HL-60/S4 treated with phorbol 12-myristate 13-acetate at 8.2 ng/mL for 4 days and 3 days (cell line): ENCODE measurements at regions not wholly inside any gene's neighbourhood (a gene's known extent, or its start where the extent isn't known, plus 50 kb on each side); places are given as distances from the start of the nearest gene placed in this dataset.

Experiments used
- in situ Hi-C: fragments of 300-500 bp; cut with MboI; formaldehyde crosslinking; loops from 2 replicates; pipeline ENCODE4 v1.15.0; 2022; ENCODE audit warnings: low sequenced_read_pairs

DNA sequence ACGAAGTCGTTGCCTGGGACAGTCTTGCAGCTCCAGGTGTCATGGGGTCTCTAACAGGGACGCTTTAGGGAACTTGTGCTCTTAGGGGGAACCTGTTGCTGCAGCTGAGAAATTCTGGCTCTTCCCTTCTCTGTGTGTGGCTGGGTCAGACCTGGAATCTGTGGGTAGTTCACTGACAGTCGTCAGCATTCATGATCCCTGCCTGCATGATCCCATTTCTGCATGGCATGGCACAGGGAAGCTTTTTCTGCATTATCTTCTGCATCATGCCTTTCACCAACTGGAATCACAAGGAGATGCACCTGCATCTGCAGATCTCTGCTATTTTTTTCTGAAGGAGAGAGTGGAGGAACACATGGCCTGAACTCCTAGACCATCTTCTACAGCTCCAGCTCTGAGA is 85.6 kb downstream of the SOX9 start:
- in situ Hi-C loops, result no loop called here

DNA sequence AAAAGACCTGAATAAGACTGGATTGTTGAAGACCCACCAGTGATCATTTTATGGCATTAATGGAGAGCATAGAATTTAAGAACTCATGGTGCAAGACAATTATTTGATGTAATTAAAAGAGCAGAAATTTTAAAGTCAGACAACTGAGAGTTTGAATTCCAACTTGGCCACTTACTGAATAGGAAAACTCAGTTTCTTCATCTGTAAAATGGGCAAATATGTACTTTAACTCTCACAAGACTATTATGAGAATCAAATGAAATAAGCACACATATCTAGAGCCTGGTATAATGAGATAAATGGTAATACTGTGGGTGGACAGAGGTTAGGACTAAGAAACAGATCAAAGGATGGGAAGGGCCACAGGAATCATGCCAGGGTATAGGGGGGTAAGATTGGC is 88.0 kb downstream of the SOX9 start:
- in situ Hi-C loops, result no loop called here

GRCh38 chr17:72212041-72212440 is 91.2 kb downstream of the SOX9 start:
- in situ Hi-C loops, result no loop called here

- in situ Hi-C loops, result no loop called here
These were observed 94.7 kb downstream of the SOX9 start for GRCh38 chr17:72215490-72215889.

DNA sequence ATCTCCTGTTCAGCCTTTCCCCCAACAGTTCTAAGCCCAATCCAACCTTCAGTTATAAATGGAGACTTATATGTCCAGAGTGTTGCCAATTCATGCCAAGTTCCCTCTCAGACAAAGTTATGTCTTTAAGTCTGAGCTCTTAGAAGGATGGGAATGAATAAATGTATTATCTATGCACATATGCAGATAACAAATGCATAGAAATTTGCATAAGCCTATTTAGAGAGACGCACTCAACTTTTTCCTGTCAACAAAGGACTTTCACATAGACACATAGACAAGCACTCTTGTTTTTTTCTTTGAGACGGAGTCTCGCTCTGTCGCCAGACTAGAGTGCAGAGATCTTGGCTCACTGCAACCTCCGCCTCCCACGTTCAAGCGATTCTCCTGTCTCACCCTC is 95.1 kb downstream of the SOX9 start:
- in situ Hi-C loops, result no loop called here

GRCh38 chr17:72219137-72219823 is 98.5 kb downstream of the SOX9 start:
- in situ Hi-C loops, result no loop called here

- in situ Hi-C loops, result no loop called here
These were observed 99.1 kb downstream of the SOX9 start for GRCh38 chr17:72219824-72220493.

GRCh38 chr17:72222661-72223380 is 102.0 kb downstream of the SOX9 start:
- in situ Hi-C loops, result no loop called here

- in situ Hi-C loops, result no loop called here
These were observed 103.1 kb downstream of the SOX9 start for GRCh38 chr17:72223866-72224291.

- in situ Hi-C loops, result no loop called here
These were observed 105.5 kb downstream of the SOX9 start for GRCh38 chr17:72226322-72226721.

- in situ Hi-C loops, result no loop called here
These were observed 113.2 kb downstream of the SOX9 start for GRCh38 chr17:72233986-72234385.

DNA sequence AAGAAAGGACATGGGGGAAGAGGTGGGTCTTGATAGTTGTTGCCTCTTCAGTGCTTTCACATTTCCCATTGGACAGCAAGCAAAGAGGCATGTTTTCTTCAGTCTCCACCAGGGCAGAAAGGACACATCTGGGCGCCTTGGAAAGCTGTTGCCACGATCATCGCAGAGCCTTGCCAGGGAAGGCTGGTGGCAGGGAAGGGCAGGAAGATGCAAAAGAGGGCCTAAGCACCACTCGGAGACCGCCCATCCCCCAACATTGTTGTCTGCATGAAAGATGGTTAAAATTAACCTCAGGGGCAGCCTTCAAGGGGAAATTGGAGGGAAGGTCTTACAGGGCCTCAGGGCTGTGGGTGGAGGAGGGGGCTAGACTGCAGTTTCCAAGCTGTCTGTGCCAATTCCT is 114.2 kb downstream of the SOX9 start:
- in situ Hi-C loops, result no loop called here

DNA sequence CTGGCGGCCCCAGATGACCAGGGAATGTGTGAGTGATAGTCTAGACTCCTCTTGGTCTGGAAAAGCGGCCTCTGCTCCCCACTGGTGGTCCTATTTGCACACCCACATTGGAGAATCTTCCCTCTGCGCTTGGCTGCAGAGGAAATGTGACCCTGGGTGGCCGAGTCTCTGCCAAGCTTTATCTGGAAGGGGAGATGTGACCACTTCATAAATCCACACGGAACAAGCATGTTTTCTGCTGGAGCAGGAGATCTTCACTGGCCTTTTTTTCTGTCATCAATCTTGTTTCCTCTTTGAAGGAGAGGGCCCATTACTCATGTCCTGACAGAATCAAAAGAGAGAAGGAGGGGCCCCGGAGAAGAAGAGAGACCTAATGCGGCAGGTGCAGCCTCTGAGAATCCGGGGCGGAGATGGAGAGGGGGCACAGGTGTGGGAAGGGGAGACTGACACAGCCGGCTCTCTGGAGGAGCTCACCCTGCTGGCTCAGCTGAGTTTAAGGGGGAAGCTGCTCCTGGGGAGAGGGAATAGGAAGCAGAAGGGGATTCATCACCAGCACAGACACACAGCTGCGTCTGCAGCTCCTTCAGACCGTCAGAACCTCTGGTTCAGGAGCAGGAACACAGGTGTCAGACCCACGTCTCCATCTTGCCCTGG is 116.3 kb downstream of the SOX9 start:
- in situ Hi-C loops, result no loop called here

- in situ Hi-C loops, result no loop called here
These were observed 117.4 kb downstream of the SOX9 start for GRCh38 chr17:72238157-72238673.

DNA sequence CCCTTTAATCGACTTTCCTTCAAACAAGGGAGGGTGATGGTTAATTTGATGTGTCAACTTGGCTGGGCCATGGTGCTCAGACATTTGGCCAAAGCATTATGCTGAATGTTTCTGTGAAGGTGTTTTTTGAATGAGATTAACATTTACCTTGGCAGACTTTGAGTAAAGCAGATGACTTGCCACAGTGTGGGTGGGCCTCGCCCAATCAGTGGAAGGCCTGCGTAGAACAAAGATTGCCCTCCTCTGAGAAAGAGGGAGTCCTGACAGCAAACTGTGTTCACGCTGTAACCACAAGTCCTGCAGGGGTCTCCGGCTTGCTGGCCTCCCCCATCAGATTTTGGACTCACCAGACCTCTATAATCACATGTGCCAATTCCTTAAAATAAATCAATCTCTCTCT is 118.7 kb downstream of the SOX9 start:
- in situ Hi-C loops, result no loop called here

GRCh38 chr17:72240333-72240732 is 119.5 kb downstream of the SOX9 start:
- in situ Hi-C loops, result no loop called here

GRCh38 chr17:72244494-72244893 is 123.7 kb downstream of the SOX9 start:
- in situ Hi-C loops, result no loop called here

DNA sequence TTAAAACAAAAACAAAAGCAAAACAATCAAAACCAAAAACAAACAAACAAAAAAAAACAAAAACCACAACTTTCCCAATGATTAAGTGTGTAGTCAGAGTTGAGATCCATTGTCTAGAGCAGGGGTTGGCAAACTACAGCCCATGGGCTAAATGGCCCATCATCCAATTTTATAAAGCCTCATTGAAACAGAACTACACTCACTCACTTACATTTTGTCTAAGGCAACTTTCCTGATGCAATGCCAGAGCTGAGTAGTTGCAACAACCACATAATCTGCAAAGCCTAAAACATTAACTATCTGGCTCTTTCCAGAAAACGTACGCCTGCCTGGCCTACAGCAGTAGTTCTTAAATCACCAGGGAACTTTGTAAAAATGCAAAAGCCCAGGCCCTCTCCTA is 124.1 kb downstream of the SOX9 start:
- in situ Hi-C loops, result no loop called here

- in situ Hi-C loops, result no loop called here
These were observed 128.6 kb downstream of the SOX9 start for GRCh38 chr17:72249441-72249840.

DNA sequence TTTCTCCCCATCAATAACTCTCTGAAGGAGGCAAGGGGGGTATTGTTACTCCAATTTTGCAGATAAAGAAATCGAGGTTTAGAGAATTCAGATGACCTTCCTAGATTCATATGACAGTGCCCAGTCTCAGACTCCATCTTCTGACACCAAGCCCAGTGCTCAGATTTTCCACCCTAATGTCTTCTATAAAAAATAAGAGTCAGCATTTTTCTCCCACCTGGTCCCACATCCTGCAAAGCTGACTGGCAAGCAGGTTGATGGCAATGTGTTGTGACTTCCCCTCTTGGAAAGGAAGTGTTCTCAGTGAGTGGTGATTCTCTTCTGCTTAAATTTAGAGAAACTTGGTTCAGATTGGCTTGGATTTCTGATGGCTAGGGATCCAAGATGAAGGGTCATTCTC is 129.4 kb downstream of the SOX9 start:
- in situ Hi-C loops, result no loop called here

DNA sequence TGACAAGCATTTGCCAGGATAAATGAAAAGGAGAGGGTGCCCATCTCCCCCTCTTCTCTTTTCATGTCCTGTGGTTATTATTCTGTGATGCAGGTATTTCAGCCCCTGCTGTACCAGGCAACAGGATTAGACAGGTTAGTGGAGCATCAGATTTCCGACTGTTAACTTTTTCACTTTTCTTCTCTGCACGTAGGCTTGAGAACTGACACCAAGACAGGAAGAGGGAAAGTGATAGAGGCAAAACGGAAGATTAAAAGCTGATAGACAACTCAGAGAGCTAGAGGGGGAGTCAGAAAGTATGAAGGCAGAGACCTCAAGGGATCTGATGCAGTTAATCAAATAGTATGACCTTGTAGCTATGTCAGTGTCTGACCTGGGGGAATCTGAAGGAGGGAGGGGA is 132.8 kb downstream of the SOX9 start:
- in situ Hi-C loops, result no loop called here
